Fibroblast of mammary gland (primary cell): ENCODE measurements at regions not wholly inside any gene's neighbourhood (a gene's known extent, or its start where the extent isn't known, plus 50 kb on each side); places are given as distances from the start of the nearest gene placed in this dataset.

Experiments
- DNase-seq: peaks from one replicate; pipeline ENCODE4 v3.0.0-alpha.2; 2010; ENCODE audit warnings: low read depth
- H3K4me3 ChIP-seq: 2 replicates; pipeline ENCODE4 v1.5.1; 2011; ENCODE audit warnings: low read depth, mild to moderate bottlenecking, low read length, moderate library complexity; ENCODE audit not compliant: control insufficient read depth
- TF ChIP-seq, protein P1 (sequence below): conservative IDR thresholded peaks from 2 replicates; pipeline ENCODE4 v1.5.1; 2011; ENCODE audit warnings: low read depth, low read length, inconsistent platforms; ENCODE audit not compliant: control insufficient read depth, insufficient read depth

DNA sequence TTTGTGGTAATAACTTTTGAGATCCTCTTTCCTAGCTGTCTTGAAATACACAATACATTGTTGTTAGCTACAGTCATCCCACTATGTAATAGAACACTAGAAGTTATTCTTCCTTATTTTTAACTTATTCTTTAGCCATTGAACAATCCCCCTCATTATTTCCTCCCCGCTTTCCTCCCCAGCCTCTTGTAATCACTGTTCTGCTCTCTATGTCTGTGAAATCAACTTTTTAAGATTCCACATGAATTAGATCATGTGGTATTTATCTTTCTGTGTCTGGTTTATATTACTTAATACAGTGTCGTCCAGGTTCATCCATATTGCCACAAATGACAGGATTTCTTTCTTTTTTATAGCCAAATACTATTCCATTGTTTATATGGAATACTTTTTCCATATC is 72.9 kb downstream of the SLC10A2 start:
- DNase-seq = no peak
- no peak overlapping the region for H3K4me3 ChIP-seq
- TF ChIP-seq, protein P1, sequence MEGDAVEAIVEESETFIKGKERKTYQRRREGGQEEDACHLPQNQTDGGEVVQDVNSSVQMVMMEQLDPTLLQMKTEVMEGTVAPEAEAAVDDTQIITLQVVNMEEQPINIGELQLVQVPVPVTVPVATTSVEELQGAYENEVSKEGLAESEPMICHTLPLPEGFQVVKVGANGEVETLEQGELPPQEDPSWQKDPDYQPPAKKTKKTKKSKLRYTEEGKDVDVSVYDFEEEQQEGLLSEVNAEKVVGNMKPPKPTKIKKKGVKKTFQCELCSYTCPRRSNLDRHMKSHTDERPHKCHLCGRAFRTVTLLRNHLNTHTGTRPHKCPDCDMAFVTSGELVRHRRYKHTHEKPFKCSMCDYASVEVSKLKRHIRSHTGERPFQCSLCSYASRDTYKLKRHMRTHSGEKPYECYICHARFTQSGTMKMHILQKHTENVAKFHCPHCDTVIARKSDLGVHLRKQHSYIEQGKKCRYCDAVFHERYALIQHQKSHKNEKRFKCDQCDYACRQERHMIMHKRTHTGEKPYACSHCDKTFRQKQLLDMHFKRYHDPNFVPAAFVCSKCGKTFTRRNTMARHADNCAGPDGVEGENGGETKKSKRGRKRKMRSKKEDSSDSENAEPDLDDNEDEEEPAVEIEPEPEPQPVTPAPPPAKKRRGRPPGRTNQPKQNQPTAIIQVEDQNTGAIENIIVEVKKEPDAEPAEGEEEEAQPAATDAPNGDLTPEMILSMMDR = no peak

DNA sequence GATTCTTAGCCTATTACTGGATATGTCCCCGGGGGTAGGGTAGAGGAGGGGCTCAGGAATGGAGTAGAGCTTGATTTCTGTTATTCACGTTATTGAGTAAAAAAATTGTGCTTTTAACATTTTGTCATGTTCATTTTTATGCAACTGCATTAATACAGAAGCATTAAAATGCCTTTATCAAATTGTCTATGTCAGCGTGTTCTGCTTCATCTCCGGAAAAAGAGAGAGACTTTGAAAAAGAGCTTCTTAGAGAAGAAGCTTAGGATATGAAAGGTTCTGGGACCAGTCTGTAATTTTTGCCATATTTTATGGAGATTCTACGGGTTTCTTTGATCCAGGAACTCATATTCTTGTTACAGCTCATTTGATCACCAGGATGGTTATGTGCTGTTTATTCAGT is 82.0 kb downstream of the SLC10A2 start:
- TF ChIP-seq, protein P1 = no peak

DNA sequence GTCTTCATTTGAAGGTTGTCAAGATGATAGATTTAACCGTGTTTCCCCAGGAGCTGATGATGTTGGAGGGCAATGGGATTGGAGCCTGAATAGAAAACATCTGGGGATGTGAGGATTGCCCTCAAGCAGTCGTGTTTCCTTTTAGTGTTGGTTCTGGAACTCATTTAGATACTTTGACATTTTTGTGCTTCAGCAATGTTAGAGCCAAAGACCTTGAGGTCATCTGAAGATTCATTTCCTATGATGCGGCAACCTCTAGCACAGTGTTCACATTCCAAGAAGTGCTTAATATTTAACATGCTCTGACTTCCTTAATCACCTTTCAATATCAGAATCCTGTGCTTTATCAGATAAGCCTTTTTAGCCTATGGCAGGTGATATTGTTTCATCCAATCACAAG is 82.7 kb downstream of the SLC10A2 start:
- TF ChIP-seq, protein P1 = no peak
- no peak overlapping the region for H3K4me3 ChIP-seq
- DNase-seq = peak; percentile 81

More for the DNA sequence above, 82.0 kb downstream of the SLC10A2 start:
- H3K4me3 ChIP-seq = no peak overlapping the region
- DNase-seq = no peak

DNA sequence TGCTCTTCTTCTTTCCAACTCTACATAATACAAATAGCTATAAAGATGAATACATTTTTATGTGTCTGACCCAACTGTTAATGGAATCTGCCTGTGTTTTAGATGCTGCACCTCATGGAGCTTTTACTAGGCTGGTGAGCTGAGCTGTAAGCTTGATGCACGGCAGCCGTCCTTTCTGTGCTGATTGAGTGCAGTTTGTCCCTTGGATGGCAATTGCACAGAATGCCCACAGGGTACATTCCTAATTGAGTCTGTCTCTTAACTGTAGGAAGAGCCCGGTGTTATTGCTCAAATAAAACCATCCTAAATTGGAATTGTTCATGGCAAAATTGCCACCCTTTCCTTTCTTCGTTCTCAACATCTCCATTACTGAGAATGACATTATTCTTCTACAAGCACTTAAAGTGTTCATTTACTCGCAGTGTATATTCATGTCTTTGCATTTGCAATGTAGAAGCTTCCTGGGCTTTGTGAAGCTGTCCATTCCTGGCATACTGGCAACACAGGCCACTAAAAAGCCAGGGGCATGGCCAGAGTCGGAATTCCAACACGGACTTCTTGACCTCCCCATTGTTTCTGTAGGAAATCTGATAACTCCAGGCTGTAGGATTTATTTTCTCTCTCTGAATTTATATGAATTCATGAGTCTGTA is 85.8 kb downstream of the SLC10A2 start:
- H3K4me3 ChIP-seq = no peak overlapping the region
- TF ChIP-seq, protein P1 = no peak
- DNase-seq = no peak

DNA sequence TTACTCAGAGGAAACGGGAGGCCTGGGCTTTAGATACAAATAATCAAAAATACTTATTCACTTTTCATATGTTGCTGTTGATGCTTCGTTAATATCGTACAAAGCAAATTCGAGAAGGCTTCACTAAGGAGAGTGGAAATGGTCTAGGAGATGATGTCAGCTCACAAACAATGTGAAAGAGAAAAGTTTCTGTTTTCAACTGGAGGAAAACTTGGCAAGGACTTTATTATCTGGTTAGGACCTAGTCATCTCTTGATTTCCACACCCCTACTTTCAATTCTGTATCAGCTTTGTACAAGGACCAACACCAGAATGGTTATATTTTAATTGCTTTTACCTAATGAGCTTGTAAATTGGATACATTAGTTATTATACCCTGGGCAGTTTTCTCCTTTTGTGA is 88.0 kb downstream of the SLC10A2 start:
- DNase-seq = peak; percentile 79
- H3K4me3 ChIP-seq = peak overlapping the region; percentile 49
- TF ChIP-seq, protein P1 = no peak

DNA sequence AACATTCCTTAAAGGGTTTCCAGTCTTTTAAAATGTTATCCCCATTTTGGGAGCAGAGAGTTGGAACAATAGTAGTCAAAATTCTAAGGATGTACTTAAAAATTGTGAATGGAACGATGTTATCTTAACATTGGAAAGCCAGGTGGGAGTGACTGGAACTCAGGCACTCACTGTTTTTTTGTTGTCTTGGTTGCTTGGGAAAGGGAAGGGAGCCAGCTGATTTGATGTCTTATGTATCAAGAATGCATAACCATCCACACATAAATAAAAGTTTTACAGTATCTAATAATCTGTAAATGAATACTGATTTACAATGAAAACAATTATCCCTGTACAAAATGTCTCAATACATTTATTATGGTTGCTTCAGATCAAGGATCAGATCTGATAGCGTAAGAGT is 88.7 kb downstream of the SLC10A2 start:
- TF ChIP-seq, protein P1 = no peak
- peak overlapping the region; percentile 49 for H3K4me3 ChIP-seq
- DNase-seq = peak; percentile 63

DNA sequence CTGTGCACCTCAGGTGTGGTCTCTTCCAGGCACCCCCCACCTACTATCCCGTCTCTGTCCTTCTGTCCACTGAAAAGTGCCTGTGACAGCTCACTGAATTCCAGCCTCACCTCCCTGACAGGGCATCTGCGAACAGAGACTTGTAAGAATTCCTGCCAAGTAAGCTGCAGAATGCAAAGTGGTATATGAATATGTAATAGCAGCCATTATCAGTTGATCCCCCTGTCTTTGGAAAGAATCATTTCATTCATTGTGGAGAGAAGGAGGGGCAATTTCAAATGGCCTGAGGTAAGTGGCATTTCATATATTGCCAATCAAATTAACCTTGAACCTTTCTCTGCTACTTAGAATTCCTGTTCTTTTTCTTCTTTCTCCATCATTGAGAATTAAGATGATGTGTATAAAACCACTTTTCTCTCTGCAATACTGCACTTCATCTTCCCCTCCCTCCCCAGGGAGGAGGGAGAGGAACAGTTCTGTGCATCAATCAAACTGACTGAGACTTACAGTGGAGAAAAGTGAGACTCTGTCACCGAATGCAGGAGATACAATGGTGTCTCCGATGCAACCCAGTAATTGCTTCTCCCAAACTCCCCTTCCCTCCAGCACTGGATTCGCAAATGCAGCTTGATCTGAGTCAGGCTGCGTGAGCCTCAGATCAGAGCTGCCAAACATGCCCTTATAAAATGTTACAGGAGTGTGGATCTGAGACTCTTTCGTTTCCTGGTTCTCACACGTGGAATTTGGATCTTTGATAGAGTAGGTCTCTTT is 91.7 kb downstream of the SLC10A2 start:
- no peak overlapping the region for H3K4me3 ChIP-seq
- DNase-seq = no peak
- TF ChIP-seq, protein P1 = no peak
